Calu3 (cell line): ENCODE measurements at regions not wholly inside any gene's neighbourhood (a gene's known extent, or its start where the extent isn't known, plus 50 kb on each side); places are given as distances from the start of the nearest gene placed in this dataset.

ENCODE experiments used
- BruUV-seq: library from RNA; stranded (reverse); fragments of 400-500 nt; replicated peaks from 2 replicates; lab custom pipeline; 2021; lab: Mats Ljungman, UMichigan
- CTCF ChIA-PET: fragments of 300-600 bp; sonication (Branson Sonifier 250); formaldehyde crosslinking; loops from one replicate; lab custom pipeline; 2022; ENCODE audit warnings: antibody characterized with exemption; lab: Charles Lee
- DNase-seq: peaks from one replicate; pipeline ENCODE4 v3.0.0; 2022
- H3K27ac Mint-ChIP-seq: one replicate; pipeline ENCODE4 v1.8.0; 2022; ENCODE audit warnings: mixed read lengths; ENCODE audit not compliant: unreplicated experiment
- H3K27me3 Mint-ChIP-seq: one replicate; pipeline ENCODE4 v1.8.0; 2022; ENCODE audit warnings: mixed read lengths; ENCODE audit not compliant: unreplicated experiment
- H3K36me3 Mint-ChIP-seq: one replicate; pipeline ENCODE4 v1.8.0; 2022; ENCODE audit warnings: mild to moderate bottlenecking, moderate library complexity, mixed read lengths; ENCODE audit not compliant: insufficient read depth, unreplicated experiment
- H3K4me1 Mint-ChIP-seq: one replicate; pipeline ENCODE4 v1.8.0; 2022; ENCODE audit warnings: mild to moderate bottlenecking, low read depth, mixed read lengths; ENCODE audit not compliant: unreplicated experiment
- H3K4me3 Mint-ChIP-seq: one replicate; pipeline ENCODE4 v1.8.0; 2022; ENCODE audit warnings: mild to moderate bottlenecking, low read depth, moderate library complexity, mixed read lengths; ENCODE audit not compliant: unreplicated experiment
- H3K9me3 Mint-ChIP-seq: one replicate; pipeline ENCODE4 v1.8.0; 2022; ENCODE audit warnings: low read depth, mixed read lengths; ENCODE audit not compliant: unreplicated experiment
- intact Hi-C: fragments of 100-400 bp; cut with micrococcal nuclease; formaldehyde crosslinking; loops from one replicate; pipeline ENCODE4 v1.10.0; 2022; ENCODE audit not compliant: unreplicated experiment
- TF ChIP-seq, protein P1 (sequence below): fragments of 200-600 bp; IDR thresholded peaks from one replicate; pipeline ENCODE4 v1.8.0; 2022; ENCODE audit warnings: antibody characterized with exemption; ENCODE audit not compliant: unreplicated experiment

DNA sequence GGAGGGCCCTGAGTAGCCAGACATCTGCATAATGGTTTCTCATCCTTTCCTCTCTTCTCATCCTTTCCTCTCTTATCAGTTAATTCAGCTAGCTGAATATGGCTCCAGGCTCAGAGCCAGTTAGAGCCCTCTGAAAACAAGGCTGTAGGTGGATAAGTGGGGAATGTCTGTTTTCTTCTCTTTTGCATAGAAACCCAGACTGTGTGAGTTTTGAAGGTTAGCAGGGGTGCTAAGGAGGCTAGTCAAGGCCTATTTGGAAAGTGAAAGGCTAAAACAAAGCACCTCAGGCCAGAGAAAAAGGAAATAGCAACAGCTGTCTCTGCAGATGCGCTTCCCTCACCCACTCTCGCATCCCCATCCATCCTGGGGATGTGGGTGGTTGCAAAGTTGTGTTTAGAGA lies 420.9 kb downstream of the SHISA9 start:
- CTCF ChIA-PET = no interaction called here
- intact Hi-C loops = no loop called here
- Mint-ChIP-seq H3K4me1 (no peaks in the 10 kb centered on the region), H3K4me3 (no peak overlapping the region), H3K36me3 (no peaks in the 10 kb centered on the region), H3K27me3 (no peaks in the 10 kb centered on the region), H3K9me3 (peaks cover 16% of the 10 kb centered on the region), H3K27ac (no peak overlapping the region)
- no TSS peak for BruUV-seq
- no peak for DNase-seq
- TF ChIP-seq, protein P1, sequence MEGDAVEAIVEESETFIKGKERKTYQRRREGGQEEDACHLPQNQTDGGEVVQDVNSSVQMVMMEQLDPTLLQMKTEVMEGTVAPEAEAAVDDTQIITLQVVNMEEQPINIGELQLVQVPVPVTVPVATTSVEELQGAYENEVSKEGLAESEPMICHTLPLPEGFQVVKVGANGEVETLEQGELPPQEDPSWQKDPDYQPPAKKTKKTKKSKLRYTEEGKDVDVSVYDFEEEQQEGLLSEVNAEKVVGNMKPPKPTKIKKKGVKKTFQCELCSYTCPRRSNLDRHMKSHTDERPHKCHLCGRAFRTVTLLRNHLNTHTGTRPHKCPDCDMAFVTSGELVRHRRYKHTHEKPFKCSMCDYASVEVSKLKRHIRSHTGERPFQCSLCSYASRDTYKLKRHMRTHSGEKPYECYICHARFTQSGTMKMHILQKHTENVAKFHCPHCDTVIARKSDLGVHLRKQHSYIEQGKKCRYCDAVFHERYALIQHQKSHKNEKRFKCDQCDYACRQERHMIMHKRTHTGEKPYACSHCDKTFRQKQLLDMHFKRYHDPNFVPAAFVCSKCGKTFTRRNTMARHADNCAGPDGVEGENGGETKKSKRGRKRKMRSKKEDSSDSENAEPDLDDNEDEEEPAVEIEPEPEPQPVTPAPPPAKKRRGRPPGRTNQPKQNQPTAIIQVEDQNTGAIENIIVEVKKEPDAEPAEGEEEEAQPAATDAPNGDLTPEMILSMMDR = no peak

DNA sequence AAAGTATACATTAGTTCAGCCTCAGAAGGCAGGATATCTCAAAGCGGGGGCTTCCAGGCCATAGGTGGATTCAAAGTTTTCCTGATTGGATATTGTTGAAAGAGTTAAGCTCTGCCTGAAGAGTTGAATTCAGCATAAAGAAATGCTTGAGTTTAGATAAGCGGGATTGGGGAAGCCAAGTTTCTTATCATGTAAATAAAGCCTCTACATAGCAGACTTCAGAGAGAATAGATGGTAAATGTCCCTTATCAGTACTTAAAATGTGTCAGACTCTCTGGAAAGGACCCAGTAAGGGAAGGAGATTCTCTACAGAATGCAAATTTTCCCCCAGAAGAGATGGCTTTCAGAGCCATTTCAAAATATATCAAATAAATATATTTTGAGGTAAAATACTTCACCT lies 423.5 kb downstream of the SHISA9 start:
- Mint-ChIP-seq H3K27me3 (no peaks in the 10 kb centered on the region), H3K4me1 (no peaks in the 10 kb centered on the region), H3K9me3 (peaks cover 22% of the 10 kb centered on the region), H3K27ac (no peak overlapping the region), H3K4me3 (no peak overlapping the region), H3K36me3 (no peaks in the 10 kb centered on the region)
- intact Hi-C loops = no loop called here
- DNase-seq = no peak
- TF ChIP-seq, protein P1 = no peak
- CTCF ChIA-PET = no interaction called here
- no TSS peak for BruUV-seq

DNA sequence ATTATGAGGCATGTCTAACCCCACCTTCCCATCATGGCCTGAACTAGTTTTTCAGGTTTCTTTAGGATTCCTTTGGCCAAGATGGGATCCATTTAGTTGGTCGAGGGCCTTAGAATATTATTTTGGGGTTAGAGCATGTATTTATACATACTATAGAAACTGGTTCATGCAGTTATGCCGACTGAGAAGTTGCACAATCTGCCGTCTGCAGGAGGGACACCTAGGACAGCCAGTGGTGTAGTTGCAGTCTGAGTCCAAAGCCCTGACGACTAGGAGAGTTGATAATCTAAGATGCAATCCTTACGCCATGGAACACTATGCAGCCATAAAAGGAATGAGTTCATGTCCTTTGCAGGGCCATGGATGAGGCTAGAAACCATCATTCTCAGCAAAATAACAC lies 424.0 kb downstream of the SHISA9 start:
- Mint-ChIP-seq H3K4me1 (no peaks in the 10 kb centered on the region), H3K27me3 (no peaks in the 10 kb centered on the region), H3K4me3 (no peak overlapping the region), H3K36me3 (no peaks in the 10 kb centered on the region), H3K9me3 (peaks cover 22% of the 10 kb centered on the region), H3K27ac (no peak overlapping the region)
- TF ChIP-seq, protein P1 = no peak
- DNase-seq = no peak
- no TSS peak for BruUV-seq
- CTCF ChIA-PET = no interaction called here
- intact Hi-C loops = no loop called here

DNA sequence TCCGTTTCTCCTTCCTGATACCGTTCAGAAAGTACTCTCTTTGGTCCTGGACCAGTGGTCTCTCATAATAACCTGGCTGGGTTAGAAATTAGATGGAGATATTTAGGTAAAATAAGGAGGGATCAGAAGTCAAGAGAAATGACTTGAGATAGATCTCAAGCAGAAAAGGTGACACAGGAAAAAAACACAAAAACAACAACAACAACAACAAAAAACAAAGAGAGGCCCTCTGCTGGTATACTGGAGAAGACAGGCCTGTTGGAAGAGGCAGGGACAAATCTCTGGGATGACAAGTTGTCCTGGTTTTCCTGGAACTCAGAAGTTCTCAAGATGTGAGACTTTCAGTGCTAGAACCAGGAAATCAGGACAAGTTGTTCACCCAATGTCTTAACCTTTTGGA lies 430.5 kb downstream of the SHISA9 start:
- Mint-ChIP-seq H3K9me3 (peaks cover 20% of the 10 kb centered on the region), H3K36me3 (no peaks in the 10 kb centered on the region), H3K4me3 (no peak overlapping the region), H3K27ac (no peak overlapping the region), H3K27me3 (no peaks in the 10 kb centered on the region), H3K4me1 (no peaks in the 10 kb centered on the region)
- no TSS peak for BruUV-seq
- DNase-seq = no peak
- TF ChIP-seq, protein P1 = no peak
- intact Hi-C loops = no loop called here
- CTCF ChIA-PET = no interaction called here
